GM23338 (cell line): ENCODE measurements at regions not wholly inside any gene's neighbourhood (a gene's known extent, or its start where the extent isn't known, plus 50 kb on each side); places are given as distances from the start of the nearest gene placed in this dataset.

ENCODE experiments used
- EZH2 ChIP-seq: fragments of 200-600 bp; sonication (generic); IDR thresholded peaks from one replicate; pipeline ENCODE4 v1.8.0; 2017; ENCODE audit warnings: antibody characterized with exemption, mild to moderate bottlenecking, low read depth; ENCODE audit not compliant: unreplicated experiment
- EZH2phosphoT487 ChIP-seq: fragments of 200-600 bp; sonication (generic); IDR thresholded peaks from one replicate; pipeline ENCODE4 v1.8.1; 2018; ENCODE audit warnings: antibody characterized with exemption; ENCODE audit not compliant: unreplicated experiment
- POLR2AphosphoS5 ChIP-seq: IDR thresholded peaks from 2 replicates; pipeline ENCODE4 v1.6.1; 2016; ENCODE audit warnings: antibody characterized with exemption, low read depth
- TF ChIP-seq, protein P1 (sequence below), 2 experiments: fragments of 200-600 bp in 1 of 2; sonication (generic) in 1 of 2; conservative IDR thresholded peaks; 2 replicates each; pipeline versions ENCODE4 v1.5.1 to v1.6.1; 2016 to 2017; ENCODE audit warnings: antibody characterized with exemption in 2 of 2, low read depth in 2 of 2, mild to moderate bottlenecking in 2 of 2, moderate library complexity in 1 of 2
- TF ChIP-seq, protein P2 (sequence below): IDR thresholded peaks from one replicate; pipeline ENCODE4 v1.6.1; 2018; ENCODE audit warnings: antibody characterized with exemption; ENCODE audit not compliant: unreplicated experiment

DNA sequence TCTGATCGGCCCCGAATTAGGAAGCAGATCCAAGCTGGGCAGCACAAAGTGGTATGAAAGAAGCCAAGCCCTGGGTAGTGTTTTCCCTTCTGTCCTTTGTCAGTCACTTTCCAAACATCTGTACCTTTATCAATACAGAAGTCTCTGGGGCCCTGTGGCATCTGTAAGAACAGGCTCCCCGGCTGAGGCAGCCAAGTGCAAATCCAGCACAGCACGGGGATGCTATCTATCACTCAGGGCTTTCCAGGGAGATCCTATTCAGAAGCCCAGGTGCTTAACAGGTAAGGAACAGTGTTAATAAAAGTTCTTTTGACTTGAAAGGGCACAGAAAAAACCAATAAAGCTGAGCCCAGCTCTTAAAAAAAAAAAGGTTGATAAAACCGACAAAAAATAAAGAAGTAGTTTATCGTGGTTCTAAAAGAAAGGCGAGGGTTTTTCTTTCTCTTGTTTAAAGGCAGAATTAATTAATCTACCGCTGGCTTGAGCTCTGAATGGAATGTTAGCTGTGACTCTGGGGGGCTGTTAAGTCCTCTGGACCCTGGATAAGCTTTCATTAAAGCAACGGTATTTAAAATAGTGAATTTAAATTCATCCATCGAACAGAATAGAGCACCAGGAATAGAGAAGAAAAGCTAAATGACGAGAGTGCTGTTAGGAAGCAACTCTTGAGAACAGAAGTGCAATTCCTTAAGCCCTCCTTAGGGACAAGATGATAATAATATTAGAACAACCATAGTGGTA, 119.1 kb upstream of the GATB start:
- TF ChIP-seq, protein P1, sequence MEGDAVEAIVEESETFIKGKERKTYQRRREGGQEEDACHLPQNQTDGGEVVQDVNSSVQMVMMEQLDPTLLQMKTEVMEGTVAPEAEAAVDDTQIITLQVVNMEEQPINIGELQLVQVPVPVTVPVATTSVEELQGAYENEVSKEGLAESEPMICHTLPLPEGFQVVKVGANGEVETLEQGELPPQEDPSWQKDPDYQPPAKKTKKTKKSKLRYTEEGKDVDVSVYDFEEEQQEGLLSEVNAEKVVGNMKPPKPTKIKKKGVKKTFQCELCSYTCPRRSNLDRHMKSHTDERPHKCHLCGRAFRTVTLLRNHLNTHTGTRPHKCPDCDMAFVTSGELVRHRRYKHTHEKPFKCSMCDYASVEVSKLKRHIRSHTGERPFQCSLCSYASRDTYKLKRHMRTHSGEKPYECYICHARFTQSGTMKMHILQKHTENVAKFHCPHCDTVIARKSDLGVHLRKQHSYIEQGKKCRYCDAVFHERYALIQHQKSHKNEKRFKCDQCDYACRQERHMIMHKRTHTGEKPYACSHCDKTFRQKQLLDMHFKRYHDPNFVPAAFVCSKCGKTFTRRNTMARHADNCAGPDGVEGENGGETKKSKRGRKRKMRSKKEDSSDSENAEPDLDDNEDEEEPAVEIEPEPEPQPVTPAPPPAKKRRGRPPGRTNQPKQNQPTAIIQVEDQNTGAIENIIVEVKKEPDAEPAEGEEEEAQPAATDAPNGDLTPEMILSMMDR (conservative IDR thresholded peaks at IDR 0.05; ENCODE audit: low read depth in 2 of 2) = no peak
- TF ChIP-seq POLR2AphosphoS5 = no peak
- TF ChIP-seq, protein P2, sequence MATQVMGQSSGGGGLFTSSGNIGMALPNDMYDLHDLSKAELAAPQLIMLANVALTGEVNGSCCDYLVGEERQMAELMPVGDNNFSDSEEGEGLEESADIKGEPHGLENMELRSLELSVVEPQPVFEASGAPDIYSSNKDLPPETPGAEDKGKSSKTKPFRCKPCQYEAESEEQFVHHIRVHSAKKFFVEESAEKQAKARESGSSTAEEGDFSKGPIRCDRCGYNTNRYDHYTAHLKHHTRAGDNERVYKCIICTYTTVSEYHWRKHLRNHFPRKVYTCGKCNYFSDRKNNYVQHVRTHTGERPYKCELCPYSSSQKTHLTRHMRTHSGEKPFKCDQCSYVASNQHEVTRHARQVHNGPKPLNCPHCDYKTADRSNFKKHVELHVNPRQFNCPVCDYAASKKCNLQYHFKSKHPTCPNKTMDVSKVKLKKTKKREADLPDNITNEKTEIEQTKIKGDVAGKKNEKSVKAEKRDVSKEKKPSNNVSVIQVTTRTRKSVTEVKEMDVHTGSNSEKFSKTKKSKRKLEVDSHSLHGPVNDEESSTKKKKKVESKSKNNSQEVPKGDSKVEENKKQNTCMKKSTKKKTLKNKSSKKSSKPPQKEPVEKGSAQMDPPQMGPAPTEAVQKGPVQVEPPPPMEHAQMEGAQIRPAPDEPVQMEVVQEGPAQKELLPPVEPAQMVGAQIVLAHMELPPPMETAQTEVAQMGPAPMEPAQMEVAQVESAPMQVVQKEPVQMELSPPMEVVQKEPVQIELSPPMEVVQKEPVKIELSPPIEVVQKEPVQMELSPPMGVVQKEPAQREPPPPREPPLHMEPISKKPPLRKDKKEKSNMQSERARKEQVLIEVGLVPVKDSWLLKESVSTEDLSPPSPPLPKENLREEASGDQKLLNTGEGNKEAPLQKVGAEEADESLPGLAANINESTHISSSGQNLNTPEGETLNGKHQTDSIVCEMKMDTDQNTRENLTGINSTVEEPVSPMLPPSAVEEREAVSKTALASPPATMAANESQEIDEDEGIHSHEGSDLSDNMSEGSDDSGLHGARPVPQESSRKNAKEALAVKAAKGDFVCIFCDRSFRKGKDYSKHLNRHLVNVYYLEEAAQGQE = no peak
- no peak for TF ChIP-seq EZH2
- no peak for TF ChIP-seq EZH2phosphoT487
